Thymus (tissue), 11 donors: ENCODE measurements at regions not wholly inside any gene's neighbourhood (a gene's known extent, or its start where the extent isn't known, plus 50 kb on each side); places are given as distances from the start of the nearest gene placed in this dataset.

Source experiments
- DNase-seq, 9 donors: peaks; one replicate each; pipeline ENCODE4 v3.0.0-alpha.2; 2013; ENCODE audit warnings: low spot score in 9 of 9, low read depth in 6 of 9, missing footprints in 1 of 9
- H3K27ac ChIP-seq, 2 donors: one replicate each; pipeline ENCODE4 v1.5.1; 2013; ENCODE audit warnings: control low read depth in 1 of 2, low read depth in 1 of 2, low read length in 1 of 2, mild to moderate bottlenecking in 1 of 2, moderate library complexity in 1 of 2
- H3K27me3 ChIP-seq, 2 donors: one replicate each; pipeline ENCODE4 v1.5.1; 2013; ENCODE audit warnings: low read length in 1 of 2; ENCODE audit not compliant: control insufficient read depth in 2 of 2, insufficient read depth in 1 of 2
- H3K36me3 ChIP-seq, 2 donors: one replicate each; pipeline ENCODE4 v1.5.1; 2013; ENCODE audit warnings: low read length in 1 of 2, mild to moderate bottlenecking in 1 of 2, moderate library complexity in 1 of 2; ENCODE audit not compliant: control insufficient read depth in 2 of 2, insufficient read depth in 2 of 2
- H3K4me1 ChIP-seq, 2 donors: one replicate each; pipeline ENCODE4 v1.5.1; 2013; ENCODE audit warnings: low read length in 2 of 2; ENCODE audit not compliant: control insufficient read depth in 2 of 2, insufficient read depth in 2 of 2
- H3K4me3 ChIP-seq, 2 donors: one replicate each; pipeline ENCODE4 v1.5.1; 2013; ENCODE audit warnings: low read length in 2 of 2, control low read depth in 1 of 2, mild to moderate bottlenecking in 1 of 2
- H3K9me3 ChIP-seq, 2 donors: one replicate each; pipeline ENCODE4 v1.5.1; 2013; ENCODE audit warnings: low read length in 1 of 2, mild to moderate bottlenecking in 1 of 2; ENCODE audit not compliant: control insufficient read depth in 2 of 2, insufficient read depth in 1 of 2
- WGBS: extraction: QIAGEN DNeasy Blood & Tissue Kit; methylation state at CpG from one replicate; pipeline ENCODE4 v1.1.7; 2013; 5-methylcytosine and 5-hydroxymethylcytosine counted together
- donor health status: healthy.

GRCh38 chr5:53239301-53239990, 129.9 kb upstream of the MOCS2 start:
- no peaks in the 10 kb centered on the region for H3K36me3 ChIP-seq
- 99% methylated on average over 2 of the region's 2 CpGs for WGBS
- H3K9me3 ChIP-seq = no peaks in the 10 kb centered on the region
- H3K27ac ChIP-seq = no peak overlapping the region
- H3K27me3 ChIP-seq = no peaks in the 10 kb centered on the region
- H3K4me1 ChIP-seq = no peaks in the 10 kb centered on the region
- DNase-seq = no peak
- no peak overlapping the region for H3K4me3 ChIP-seq

GRCh38 chr5:53240661-53241060, 131.1 kb upstream of the MOCS2 start:
- no peak overlapping the region for H3K27ac ChIP-seq
- no peaks in the 10 kb centered on the region for H3K9me3 ChIP-seq
- no peak for DNase-seq
- no peaks in the 10 kb centered on the region for H3K4me1 ChIP-seq
- no peaks in the 10 kb centered on the region for H3K36me3 ChIP-seq
- no peak overlapping the region for H3K4me3 ChIP-seq
- H3K27me3 ChIP-seq = no peaks in the 10 kb centered on the region

GRCh38 chr5:53241572-53241971, 132.0 kb upstream of the MOCS2 start:
- WGBS = 92% methylated on average over 5 of the region's 5 CpGs
- DNase-seq = no peak
- no peaks in the 10 kb centered on the region for H3K9me3 ChIP-seq
- H3K36me3 ChIP-seq = no peaks in the 10 kb centered on the region
- H3K4me3 ChIP-seq = no peak overlapping the region
- H3K4me1 ChIP-seq = no peaks in the 10 kb centered on the region
- no peak overlapping the region for H3K27ac ChIP-seq
- peaks cover 0 to 2% of the 10 kb centered on the region in 2 donors for H3K27me3 ChIP-seq

GRCh38 chr5:53243403-53243802, 133.8 kb upstream of the MOCS2 start:
- peaks cover 0 to 2% of the 10 kb centered on the region in 2 donors for H3K27me3 ChIP-seq
- 79% methylated on average over 3 of the region's 3 CpGs for WGBS
- no peaks in the 10 kb centered on the region for H3K36me3 ChIP-seq

GRCh38 chr5:53246042-53246836, 136.7 kb upstream of the MOCS2 start:
- peaks cover 0 to 2% of the 10 kb centered on the region in 2 donors for H3K27me3 ChIP-seq
- H3K27ac ChIP-seq = no peak overlapping the region
- H3K9me3 ChIP-seq = no peaks in the 10 kb centered on the region
- DNase-seq = no peak
- H3K4me1 ChIP-seq = peaks cover 0 to 2% of the 10 kb centered on the region in 2 donors
- WGBS = 43% methylated on average over 8 of the region's 8 CpGs
- H3K36me3 ChIP-seq = no peaks in the 10 kb centered on the region
- H3K4me3 ChIP-seq = no peak overlapping the region

More at GRCh38 chr5:53243403-53243802, 133.8 kb upstream of the MOCS2 start:
- DNase-seq = no peak
- no peak overlapping the region for H3K27ac ChIP-seq
- H3K4me3 ChIP-seq = no peak overlapping the region
- no peaks in the 10 kb centered on the region for H3K9me3 ChIP-seq
- no peaks in the 10 kb centered on the region for H3K4me1 ChIP-seq

- DNase-seq = no peak
- H3K27ac ChIP-seq = no peak overlapping the region
- peaks cover 0 to 2% of the 10 kb centered on the region in 2 donors for H3K27me3 ChIP-seq
- no peaks in the 10 kb centered on the region for H3K36me3 ChIP-seq
- H3K9me3 ChIP-seq = no peaks in the 10 kb centered on the region
- H3K4me1 ChIP-seq = peaks cover 7 to 9% of the 10 kb centered on the region in 2 donors
- 75% methylated on average over 4 of the region's 4 CpGs for WGBS
- H3K4me3 ChIP-seq = no peak overlapping the region
Measured at GRCh38 chr5:53249529-53250200, 140.1 kb upstream of the MOCS2 start.

- no peak for DNase-seq
- peaks cover 7 to 9% of the 10 kb centered on the region in 2 donors for H3K4me1 ChIP-seq
- WGBS = 98% methylated on average over 2 of the region's 2 CpGs
- peaks cover 0 to 2% of the 10 kb centered on the region in 2 donors for H3K27me3 ChIP-seq
- H3K9me3 ChIP-seq = no peaks in the 10 kb centered on the region
- H3K27ac ChIP-seq = no peak overlapping the region
- H3K36me3 ChIP-seq = no peaks in the 10 kb centered on the region
- H3K4me3 ChIP-seq = no peak overlapping the region
Measured at GRCh38 chr5:53250201-53250550, 140.6 kb upstream of the MOCS2 start.

GRCh38 chr5:53253421-53253871, 143.9 kb upstream of the MOCS2 start:
- Histone ChIP-seq H3K9me3 (no peaks in the 10 kb centered on the region), H3K36me3 (no peaks in the 10 kb centered on the region), H3K4me3 (no peak overlapping the region), H3K27me3 (no peaks in the 10 kb centered on the region), H3K4me1 (peaks cover 7 to 9% of the 10 kb centered on the region in 2 donors), H3K27ac (no peak overlapping the region)
- 5% methylated on average over 2 of the region's 2 CpGs for WGBS
- DNase-seq = peak in 3 of 9 donors; percentile 2 to 48 (median 9)

GRCh38 chr5:53256746-53257145, 147.2 kb upstream of the MOCS2 start:
- 91% methylated on average over 5 of the region's 5 CpGs for WGBS
- Histone ChIP-seq H3K4me1 (peaks cover 7% of the 10 kb centered on the region in 2 donors), H3K27me3 (no peaks in the 10 kb centered on the region), H3K9me3 (no peaks in the 10 kb centered on the region), H3K4me3 (no peak overlapping the region), H3K36me3 (no peaks in the 10 kb centered on the region), H3K27ac (no peak overlapping the region)
- DNase-seq = no peak
